NCI-H2029 treated with DMSO at 0.1 percent for 48 hours (cell line): ENCODE measurements at regions not wholly inside any gene's neighbourhood (a gene's known extent, or its start where the extent isn't known, plus 50 kb on each side); places are given as distances from the start of the nearest gene placed in this dataset.
"Not testable (repeated sequence)": the region's sequence is repeated elsewhere in the genome, so short reads cannot be mapped to it uniquely, and the experiment has no call there.

ENCODE experiments used
- DNase-seq: peaks from one replicate; lab custom pipeline; 2025; lab: John Stamatoyannopoulos, UW

GRCh38 chr19:34620134-34620533 lies 56.8 kb downstream of the SCGB2B2 start:
- not testable (repeated sequence) for DNase-seq

DNA sequence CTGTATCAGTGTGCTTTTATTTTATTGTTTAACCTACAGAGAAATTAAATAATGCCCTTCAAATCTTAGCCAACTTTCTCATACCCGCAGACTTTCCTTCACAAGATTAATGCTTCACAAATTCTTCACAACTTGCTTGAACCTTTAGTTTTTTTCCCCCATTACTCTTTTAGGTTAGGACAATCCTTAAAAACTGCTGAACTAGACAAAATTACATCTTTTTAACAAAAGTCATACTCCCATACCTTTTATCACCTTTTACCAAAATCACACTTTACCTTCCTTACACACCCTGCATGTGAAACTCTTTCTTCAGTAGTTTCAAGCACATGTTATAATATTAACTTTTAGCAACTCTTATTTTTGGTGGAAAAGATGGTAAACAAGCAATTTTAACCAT lies 58.5 kb downstream of the SCGB2B2 start:
- DNase-seq: no peak

DNA sequence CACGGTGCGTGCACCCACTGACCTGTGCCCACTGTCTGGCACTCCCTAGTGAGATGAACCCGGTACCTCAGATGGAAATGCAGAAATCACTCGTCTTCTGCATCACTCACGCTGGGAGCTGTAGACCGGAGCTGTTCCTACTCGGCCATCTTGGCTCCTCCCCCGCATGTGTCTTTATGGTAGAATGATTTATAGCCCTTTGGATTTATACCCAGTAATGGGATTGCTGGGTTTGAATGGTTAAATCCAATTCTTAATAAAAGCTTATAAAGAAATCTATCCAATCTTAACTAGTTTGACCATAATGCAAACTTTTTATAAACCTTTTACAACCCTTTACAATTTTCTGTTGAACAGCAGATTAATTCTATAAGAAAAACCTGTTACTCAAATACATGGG lies 59.0 kb downstream of the SCGB2B2 start:
- not testable (repeated sequence) for DNase-seq

- no peak for DNase-seq
Observed at GRCh38 chr19:34603003-34603402, 74.0 kb downstream of the SCGB2B2 start.

DNA sequence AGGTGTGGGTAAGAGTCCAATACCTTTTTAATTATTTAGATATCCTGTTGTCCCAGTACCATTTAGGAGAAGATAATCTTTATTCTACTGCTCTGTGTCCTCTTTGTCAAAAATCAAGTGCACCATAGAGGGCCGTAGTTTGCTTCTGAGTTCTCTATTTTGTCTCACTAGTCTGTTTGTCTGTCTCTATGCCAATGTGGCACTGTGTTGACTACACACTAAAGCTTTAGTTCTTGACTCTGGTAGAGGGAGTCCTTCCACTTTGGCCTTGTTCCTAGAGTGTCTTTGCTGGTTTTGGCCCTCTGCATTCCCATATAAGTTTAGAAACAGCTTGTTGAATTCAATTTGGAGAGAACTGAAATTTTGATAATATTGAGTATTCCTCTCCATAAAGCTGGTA lies 75.9 kb downstream of the SCGB2B2 start:
- no peak for DNase-seq

GRCh38 chr19:34600366-34600765 lies 76.6 kb downstream of the SCGB2B2 start:
- DNase-seq: no peak

DNA sequence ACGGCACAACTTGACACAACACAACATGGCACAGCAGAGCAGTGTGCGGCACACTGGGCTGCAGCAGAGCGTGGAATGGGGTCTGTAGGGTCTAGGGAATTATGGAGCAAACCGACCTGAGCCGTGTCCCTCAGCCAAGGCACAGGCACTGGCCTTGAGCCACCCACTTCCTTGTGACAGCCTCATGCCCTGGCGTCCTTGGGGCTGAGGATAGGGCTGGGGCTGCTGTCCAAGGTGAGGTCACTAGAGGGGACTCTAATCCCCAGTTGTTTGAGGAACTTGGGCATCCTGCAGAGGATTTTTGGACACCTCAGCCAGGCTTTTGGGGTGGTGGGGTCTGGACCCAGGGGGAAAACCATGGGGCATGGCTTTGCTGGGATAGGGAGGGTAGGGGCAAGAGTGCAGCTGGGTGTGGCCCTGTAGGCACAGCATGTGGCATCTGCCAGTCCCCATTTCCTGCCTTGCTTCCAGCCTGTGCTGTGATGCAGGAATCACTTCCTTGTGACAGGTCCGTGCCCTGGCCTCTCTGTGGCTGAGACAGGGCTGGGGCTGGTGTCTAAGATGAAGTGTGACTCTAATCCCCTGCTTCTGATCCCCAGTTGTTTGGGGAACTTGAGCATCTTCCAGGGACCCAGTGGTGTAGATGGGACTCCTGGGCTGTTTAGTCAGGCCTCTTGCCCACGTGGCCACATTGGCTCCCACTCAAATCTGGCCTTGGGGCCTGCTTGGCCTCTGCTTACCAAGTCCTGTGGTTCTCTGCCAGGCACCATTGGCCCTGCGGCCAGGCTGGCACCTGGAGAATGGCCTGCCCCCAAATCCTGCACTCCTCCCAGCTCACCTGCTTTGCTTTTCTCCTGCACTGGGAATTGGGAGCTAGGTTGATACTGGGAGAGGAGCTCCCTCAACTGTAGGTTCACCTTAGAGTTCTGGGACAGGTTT lies 78.5 kb downstream of the SCGB2B2 start:
- DNase-seq: no peak

- no peak for DNase-seq
Observed at GRCh38 chr19:34597596-34597995, 79.4 kb downstream of the SCGB2B2 start.

- no peak for DNase-seq
Observed at GRCh38 chr19:34596989-34597388, 80.0 kb downstream of the SCGB2B2 start.

GRCh38 chr19:34596115-34596514 lies 80.8 kb downstream of the SCGB2B2 start:
- DNase-seq: no peak

GRCh38 chr19:34595683-34596082 lies 81.3 kb downstream of the SCGB2B2 start:
- DNase-seq: no peak

GRCh38 chr19:34590228-34590627 lies 86.7 kb downstream of the SCGB2B2 start:
- no peak for DNase-seq

GRCh38 chr19:34589730-34590129 lies 87.2 kb downstream of the SCGB2B2 start:
- peak; percentile 84 for DNase-seq

GRCh38 chr19:34588846-34589245 lies 88.1 kb downstream of the SCGB2B2 start:
- peak; percentile 9 for DNase-seq

DNA sequence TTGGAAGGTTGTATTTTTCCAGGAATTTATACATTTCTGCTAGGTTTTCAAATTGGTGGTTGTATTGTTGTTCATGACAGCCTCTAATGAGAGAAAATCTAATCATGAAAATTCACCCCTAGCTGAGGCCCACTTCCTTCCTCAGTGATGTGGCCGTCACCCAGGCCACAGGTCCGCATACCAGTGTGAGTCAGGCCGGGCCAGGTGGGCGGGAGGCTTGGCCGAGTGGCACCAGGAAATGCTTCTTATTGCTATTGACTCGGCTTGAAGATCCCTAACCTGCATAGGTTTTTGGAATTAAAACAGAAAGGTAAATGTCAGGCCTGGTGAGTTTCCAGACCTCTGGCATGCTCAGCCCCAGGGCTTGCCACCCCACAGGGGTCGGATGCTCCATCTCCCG lies 88.7 kb downstream of the SCGB2B2 start:
- DNase-seq: no peak

DNA sequence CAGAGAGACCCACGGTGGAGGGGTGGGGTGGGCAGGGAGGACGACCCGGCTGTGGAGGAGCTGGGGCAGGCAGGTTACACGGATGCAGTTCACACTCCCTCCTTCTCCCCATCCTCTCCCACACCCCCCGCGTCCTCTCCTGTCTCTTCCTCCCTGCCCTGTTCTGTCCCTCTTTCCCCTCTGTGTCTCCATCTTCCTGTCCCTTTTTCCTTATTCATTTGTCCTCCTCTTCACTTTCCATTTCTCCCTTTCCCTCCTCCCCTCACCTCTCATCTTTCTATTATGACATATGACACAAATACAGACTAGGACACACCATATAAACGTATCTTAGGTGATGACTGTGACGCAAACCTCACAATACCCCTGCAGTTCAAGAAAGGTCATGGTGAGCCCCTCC lies 96.6 kb downstream of the SCGB2B2 start:
- DNase-seq: no peak

DNA sequence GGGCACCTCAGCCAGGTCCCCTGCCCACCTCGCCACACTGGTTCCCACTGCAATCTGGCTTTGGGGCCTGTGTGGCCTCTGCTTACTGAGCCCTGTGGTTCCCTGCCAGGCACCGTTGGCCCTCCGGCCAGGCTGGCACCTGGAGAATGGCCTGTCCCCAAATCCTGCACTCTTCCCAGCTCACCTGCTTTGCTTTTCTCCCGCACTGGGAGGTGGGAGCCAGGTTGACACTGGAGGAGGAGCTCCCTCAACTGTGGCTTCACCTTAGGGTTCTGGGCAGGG lies 97.0 kb downstream of the SCGB2B2 start:
- DNase-seq: no peak

DNA sequence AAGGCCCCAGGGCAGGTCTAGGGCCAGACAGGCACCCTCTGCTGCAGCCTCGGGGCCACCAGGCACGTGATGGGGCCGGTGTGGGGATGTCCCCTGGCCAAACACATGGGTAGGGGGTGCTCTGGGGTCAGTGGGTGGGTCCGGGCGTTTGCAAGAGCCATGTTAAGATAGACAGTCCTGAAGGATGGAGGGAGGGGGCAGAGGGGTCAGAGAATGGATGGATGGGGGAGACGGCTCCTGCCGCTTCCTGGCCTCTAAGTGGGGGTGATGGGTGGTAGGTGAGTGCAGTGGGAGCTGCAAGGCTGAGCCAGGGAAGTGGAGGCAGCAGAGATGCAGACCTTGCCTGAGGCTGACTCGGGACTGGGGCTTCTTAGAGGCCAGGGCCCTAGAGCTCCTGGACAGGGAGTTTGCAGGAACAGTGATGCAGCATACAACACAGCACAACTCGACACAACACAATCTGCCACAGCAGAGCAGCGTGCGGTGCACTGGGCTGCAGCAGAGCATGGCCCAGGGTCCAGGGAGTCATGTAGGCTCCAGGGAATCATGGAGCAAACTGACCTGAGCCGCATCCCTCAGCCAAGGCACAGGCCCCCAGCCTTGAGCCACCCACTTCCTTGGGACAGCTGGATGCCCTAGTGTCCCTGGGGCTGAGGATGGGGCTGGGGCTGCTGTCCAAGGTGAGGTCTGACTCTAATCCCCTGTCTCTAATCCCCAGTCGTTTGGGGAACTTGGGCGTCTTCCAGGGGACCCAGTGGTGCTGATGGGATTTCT lies 97.5 kb downstream of the SCGB2B2 start:
- no peak for DNase-seq

DNA sequence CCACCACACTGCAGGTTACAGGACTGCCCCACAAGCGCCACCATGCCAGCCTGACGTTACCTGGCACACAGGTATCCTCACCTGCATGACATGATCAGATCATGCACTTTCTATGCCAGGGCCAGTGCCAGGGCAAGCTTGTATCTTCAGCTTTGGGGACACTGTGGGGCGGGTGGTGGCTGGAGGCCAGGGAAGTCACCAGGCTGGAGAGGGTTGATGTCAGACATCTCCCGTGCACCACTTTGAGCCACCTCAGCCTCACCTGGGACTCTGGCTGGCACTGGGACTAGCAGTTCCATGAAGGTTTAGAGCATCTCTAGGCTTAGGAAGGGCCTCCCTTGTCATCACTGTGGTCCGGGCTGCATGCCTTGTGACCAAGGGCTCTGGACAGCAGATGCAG lies 97.2 kb downstream of the WTIP start:
- no peak for DNase-seq

DNA sequence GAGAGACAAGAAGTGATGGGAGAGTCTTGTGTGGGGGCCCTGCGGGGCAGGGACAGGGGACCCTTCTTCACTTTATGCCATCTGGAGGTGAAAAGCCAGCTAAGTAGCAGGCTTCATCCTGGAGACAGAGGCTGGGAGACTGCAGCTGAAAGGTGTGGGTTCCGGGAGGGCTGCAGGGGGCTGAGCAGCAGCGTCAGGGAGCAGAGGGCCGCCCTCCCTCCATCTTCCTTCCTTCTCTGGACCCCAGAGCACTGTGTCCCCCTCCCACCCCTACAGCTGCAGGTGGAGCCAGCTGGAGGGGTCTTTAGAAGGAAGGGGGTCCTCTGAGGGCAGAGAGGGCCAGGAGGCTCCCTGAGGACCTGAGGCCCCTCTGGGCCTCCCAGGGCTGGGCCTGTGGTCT lies 96.6 kb downstream of the WTIP start:
- no peak for DNase-seq

- DNase-seq: no peak
Observed at GRCh38 chr19:34577531-34578101, 96.1 kb downstream of the WTIP start.

GRCh38 chr19:34577056-34577455 lies 95.5 kb downstream of the WTIP start:
- no peak for DNase-seq

DNA sequence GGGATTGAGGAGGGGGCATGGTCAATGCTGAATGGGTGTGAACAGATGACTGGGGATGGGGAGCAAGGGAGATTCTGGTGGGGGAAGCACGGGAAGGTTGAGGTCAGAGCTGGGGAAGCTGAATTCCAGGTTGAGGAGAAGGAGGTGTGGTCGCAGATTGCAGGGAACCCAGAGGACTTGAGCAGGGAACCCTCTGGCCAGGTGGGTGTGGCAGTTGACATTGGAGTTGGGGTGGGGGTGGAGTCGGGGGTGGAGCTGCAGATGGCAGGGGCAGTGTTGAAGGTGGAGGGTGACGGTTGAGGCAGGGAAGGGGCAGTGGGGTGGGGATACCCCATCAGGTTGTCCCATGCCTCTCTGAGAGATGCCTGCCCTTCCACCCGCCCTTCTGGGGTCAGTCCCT lies 94.7 kb downstream of the WTIP start:
- no peak for DNase-seq
